ENCODE measurements at regions not wholly inside any gene's neighbourhood (a gene's known extent, or its start where the extent isn't known, plus 50 kb on each side); places are given as distances from the start of the nearest gene placed in this dataset.

DNA sequence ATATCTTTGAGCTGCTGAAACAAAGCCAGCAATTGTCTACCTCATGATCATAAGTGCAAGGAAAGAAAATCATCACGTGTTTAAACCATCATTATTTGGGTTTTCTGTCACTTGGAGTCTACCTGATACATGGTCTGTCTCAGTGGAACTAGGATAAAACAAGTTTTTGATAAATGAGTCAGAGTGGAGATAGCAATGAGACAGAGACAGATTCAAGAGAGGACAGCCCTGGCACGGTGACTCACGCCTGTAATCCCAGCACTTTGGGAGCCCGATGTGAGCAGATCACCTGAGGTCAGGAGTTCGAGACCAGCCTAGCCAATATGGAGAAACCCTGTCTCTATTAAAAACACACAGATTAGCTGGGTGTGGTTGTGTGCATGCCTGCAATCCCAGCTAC, 93.8 kb downstream of the PMAIP1 start:
- no peak for TF ChIP-seq POLR2A (IDR thresholded peaks at IDR 0.05; ENCODE audit: low read depth)
- TF ChIP-seq, protein P1, sequence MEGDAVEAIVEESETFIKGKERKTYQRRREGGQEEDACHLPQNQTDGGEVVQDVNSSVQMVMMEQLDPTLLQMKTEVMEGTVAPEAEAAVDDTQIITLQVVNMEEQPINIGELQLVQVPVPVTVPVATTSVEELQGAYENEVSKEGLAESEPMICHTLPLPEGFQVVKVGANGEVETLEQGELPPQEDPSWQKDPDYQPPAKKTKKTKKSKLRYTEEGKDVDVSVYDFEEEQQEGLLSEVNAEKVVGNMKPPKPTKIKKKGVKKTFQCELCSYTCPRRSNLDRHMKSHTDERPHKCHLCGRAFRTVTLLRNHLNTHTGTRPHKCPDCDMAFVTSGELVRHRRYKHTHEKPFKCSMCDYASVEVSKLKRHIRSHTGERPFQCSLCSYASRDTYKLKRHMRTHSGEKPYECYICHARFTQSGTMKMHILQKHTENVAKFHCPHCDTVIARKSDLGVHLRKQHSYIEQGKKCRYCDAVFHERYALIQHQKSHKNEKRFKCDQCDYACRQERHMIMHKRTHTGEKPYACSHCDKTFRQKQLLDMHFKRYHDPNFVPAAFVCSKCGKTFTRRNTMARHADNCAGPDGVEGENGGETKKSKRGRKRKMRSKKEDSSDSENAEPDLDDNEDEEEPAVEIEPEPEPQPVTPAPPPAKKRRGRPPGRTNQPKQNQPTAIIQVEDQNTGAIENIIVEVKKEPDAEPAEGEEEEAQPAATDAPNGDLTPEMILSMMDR (IDR thresholded peaks at IDR 0.05) = no peak
